ENCODE measurements at regions not wholly inside any gene's neighbourhood (a gene's known extent, or its start where the extent isn't known, plus 50 kb on each side); places are given as distances from the start of the nearest gene placed in this dataset.

DNA sequence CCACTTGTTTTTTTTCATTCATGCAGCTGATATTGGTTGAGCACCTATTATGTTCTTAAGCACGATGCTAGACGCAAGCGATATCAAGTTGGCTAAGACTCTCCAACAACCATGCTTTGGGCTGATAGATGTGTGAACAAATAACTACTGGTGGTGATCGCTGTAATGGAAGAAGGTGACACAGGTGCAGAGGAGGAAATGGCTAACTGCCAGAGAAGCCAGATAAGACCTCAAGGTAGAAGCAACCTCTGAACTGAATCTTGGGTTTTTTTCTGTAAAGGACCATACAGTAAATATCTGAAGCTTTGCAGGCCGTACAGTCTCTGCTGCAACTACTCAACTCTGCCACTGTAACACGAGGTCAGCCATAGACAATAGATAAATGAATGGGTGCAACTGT lies 97.9 kb downstream of the C17orf67 start:
- TF ChIP-seq EZH2 (IDR thresholded peaks at IDR 0.05; ENCODE audit: insufficient read depth, poor library complexity, severe bottlenecking) (no peak), EZH2phosphoT487 (IDR thresholded peaks at IDR 0.05; ENCODE audit: insufficient read depth, low read depth) (no peak)
- Histone ChIP-seq H3K4me3 (no peak overlapping the region), H3K4me2 (ENCODE audit: unreplicated experiment) (no peak overlapping the region), H2AFZ (no peak overlapping the region), H3K79me2 (ENCODE audit: insufficient read depth) (no peaks in the 10 kb centered on the region), H3K9ac (no peak overlapping the region), H3K9me3 (ENCODE audit: low read depth) (no peaks in the 10 kb centered on the region), H3K27me3 (replicated peaks; ENCODE audit: insufficient read depth) (0 out of 2 replicates have a peak, but pooled peaks cover under 1% of the 10 kb centered on the region), H4K20me1 (ENCODE audit: insufficient read depth) (no peaks in the 10 kb centered on the region), H3K27ac (no peak overlapping the region), H3K36me3 (ENCODE audit: low read depth) (no peaks in the 10 kb centered on the region), H3K9me2 (ENCODE audit: insufficient read depth) (no peaks in the 10 kb centered on the region), H3K4me1 (ENCODE audit: insufficient read depth) (peaks cover 8% of the 10 kb centered on the region), H3F3A (ENCODE audit: insufficient read depth) (no peaks in the 10 kb centered on the region)
- no peak for DNase-seq
- in situ Hi-C loops (cut with MboI), result no loop called here
- WGBS, 2 experiments (ENCODE audit: low coverage in 1 of 2, low lambda C conversion rate in 2 of 2, missing lambda C conversion rate in 2 of 2), result 86 to 89% methylated on average over 6 of the region's 6 CpGs

- DNase-seq, result peak; percentile 43
Observed at GRCh38 chr17:56737421-56738161, 96.1 kb downstream of the C17orf67 start.

GRCh38 chr17:56739376-56739775 lies 94.3 kb downstream of the C17orf67 start:
- DNase-seq, result no peak
- 0 out of 2 replicates have a peak, but pooled peaks cover 3% of the 10 kb centered on the region for H3K27me3 ChIP-seq (replicated peaks; ENCODE audit: insufficient read depth)
- H3K4me2 ChIP-seq (ENCODE audit: unreplicated experiment), result no peak overlapping the region
- H3K4me3 ChIP-seq, result no peak overlapping the region
- H4K20me1 ChIP-seq (ENCODE audit: insufficient read depth), result no peaks in the 10 kb centered on the region
- in situ Hi-C loops (cut with MboI), result no loop called here
- H3K4me1 ChIP-seq (ENCODE audit: insufficient read depth), result peaks cover 8% of the 10 kb centered on the region
- H2AFZ ChIP-seq, result no peak overlapping the region
- no peak overlapping the region for H3K9ac ChIP-seq
- H3K9me3 ChIP-seq (ENCODE audit: low read depth), result no peaks in the 10 kb centered on the region
- no peaks in the 10 kb centered on the region for H3F3A ChIP-seq (ENCODE audit: insufficient read depth)
- H3K27ac ChIP-seq, result no peak overlapping the region
- no peaks in the 10 kb centered on the region for H3K79me2 ChIP-seq (ENCODE audit: insufficient read depth)
- H3K36me3 ChIP-seq (ENCODE audit: low read depth), result no peaks in the 10 kb centered on the region
- TF ChIP-seq EZH2phosphoT487 (IDR thresholded peaks at IDR 0.05; ENCODE audit: insufficient read depth, low read depth) (no peak), EZH2 (IDR thresholded peaks at IDR 0.05; ENCODE audit: insufficient read depth, poor library complexity, severe bottlenecking) (no peak)
- no peaks in the 10 kb centered on the region for H3K9me2 ChIP-seq (ENCODE audit: insufficient read depth)

More at GRCh38 chr17:56737421-56738161, 96.1 kb downstream of the C17orf67 start:
- in situ Hi-C loops (cut with MboI), result no loop called here
- Histone ChIP-seq H3K9me2 (ENCODE audit: insufficient read depth) (no peaks in the 10 kb centered on the region), H3K4me3 (no peak overlapping the region), H3K9me3 (ENCODE audit: low read depth) (no peaks in the 10 kb centered on the region), H3K79me2 (ENCODE audit: insufficient read depth) (no peaks in the 10 kb centered on the region), H3K36me3 (ENCODE audit: low read depth) (no peaks in the 10 kb centered on the region), H3K4me1 (ENCODE audit: insufficient read depth) (peaks cover 8% of the 10 kb centered on the region), H2AFZ (no peak overlapping the region), H3K4me2 (ENCODE audit: unreplicated experiment) (no peak overlapping the region), H3K27ac (no peak overlapping the region), H4K20me1 (ENCODE audit: insufficient read depth) (no peaks in the 10 kb centered on the region), H3K9ac (no peak overlapping the region), H3K27me3 (replicated peaks; ENCODE audit: insufficient read depth) (0 out of 2 replicates have a peak, but pooled peaks cover 3% of the 10 kb centered on the region), H3F3A (ENCODE audit: insufficient read depth) (no peaks in the 10 kb centered on the region)
- no peak for TF ChIP-seq EZH2phosphoT487 (IDR thresholded peaks at IDR 0.05; ENCODE audit: insufficient read depth, low read depth)
- TF ChIP-seq EZH2 (IDR thresholded peaks at IDR 0.05; ENCODE audit: insufficient read depth, poor library complexity, severe bottlenecking), result no peak
- WGBS, 2 experiments (ENCODE audit: low coverage in 1 of 2, low lambda C conversion rate in 2 of 2, missing lambda C conversion rate in 2 of 2), result 64 to 67% methylated on average over 22 of the region's 22 CpGs

DNA sequence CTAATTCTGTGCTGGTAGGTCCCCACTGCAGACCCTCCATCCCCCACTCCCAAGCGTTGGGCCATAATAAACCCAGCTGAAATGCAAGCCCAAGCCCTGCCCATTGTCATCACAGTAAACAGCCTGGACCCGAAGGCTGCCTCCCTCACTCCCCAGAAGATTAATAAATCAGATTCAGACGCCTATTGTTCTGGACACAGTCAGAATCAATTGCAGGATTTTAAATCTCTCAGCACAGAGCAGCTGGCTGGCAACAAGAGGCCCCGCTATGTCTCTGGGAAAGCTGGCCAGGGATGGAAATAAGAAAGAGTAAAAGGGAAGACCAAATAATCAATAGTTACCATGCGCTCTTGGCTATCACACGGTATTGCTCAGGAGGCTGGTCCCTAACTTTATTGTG lies 93.9 kb downstream of the C17orf67 start:
- in situ Hi-C loops (cut with MboI), result no loop called here
- TF ChIP-seq EZH2phosphoT487 (IDR thresholded peaks at IDR 0.05; ENCODE audit: insufficient read depth, low read depth) (no peak), EZH2 (IDR thresholded peaks at IDR 0.05; ENCODE audit: insufficient read depth, poor library complexity, severe bottlenecking) (no peak)

More for the DNA sequence above, 93.9 kb downstream of the C17orf67 start:
- no peaks in the 10 kb centered on the region for H3K36me3 ChIP-seq (ENCODE audit: low read depth)
- H3K4me1 ChIP-seq (ENCODE audit: insufficient read depth), result peaks cover 8% of the 10 kb centered on the region
- no peak overlapping the region for H3K4me3 ChIP-seq
- no peaks in the 10 kb centered on the region for H3K9me2 ChIP-seq (ENCODE audit: insufficient read depth)
- H3K27ac ChIP-seq, result no peak overlapping the region
- no peaks in the 10 kb centered on the region for H4K20me1 ChIP-seq (ENCODE audit: insufficient read depth)
- no peak overlapping the region for H3K9ac ChIP-seq
- no peaks in the 10 kb centered on the region for H3K79me2 ChIP-seq (ENCODE audit: insufficient read depth)
- H3F3A ChIP-seq (ENCODE audit: insufficient read depth), result no peaks in the 10 kb centered on the region
- 24 to 30% methylated on average over 6 of the region's 6 CpGs for WGBS, 2 experiments (ENCODE audit: low coverage in 1 of 2, low lambda C conversion rate in 2 of 2, missing lambda C conversion rate in 2 of 2)
- no peak overlapping the region for H3K4me2 ChIP-seq (ENCODE audit: unreplicated experiment)
- H2AFZ ChIP-seq, result no peak overlapping the region
- H3K9me3 ChIP-seq (ENCODE audit: low read depth), result no peaks in the 10 kb centered on the region
- no peak for DNase-seq
- H3K27me3 ChIP-seq (replicated peaks; ENCODE audit: insufficient read depth), result 0 out of 2 replicates have a peak, but pooled peaks cover 3% of the 10 kb centered on the region
